ENCODE measurements at regions not wholly inside any gene's neighbourhood (a gene's known extent, or its start where the extent isn't known, plus 50 kb on each side); places are given as distances from the start of the nearest gene placed in this dataset.

DNA sequence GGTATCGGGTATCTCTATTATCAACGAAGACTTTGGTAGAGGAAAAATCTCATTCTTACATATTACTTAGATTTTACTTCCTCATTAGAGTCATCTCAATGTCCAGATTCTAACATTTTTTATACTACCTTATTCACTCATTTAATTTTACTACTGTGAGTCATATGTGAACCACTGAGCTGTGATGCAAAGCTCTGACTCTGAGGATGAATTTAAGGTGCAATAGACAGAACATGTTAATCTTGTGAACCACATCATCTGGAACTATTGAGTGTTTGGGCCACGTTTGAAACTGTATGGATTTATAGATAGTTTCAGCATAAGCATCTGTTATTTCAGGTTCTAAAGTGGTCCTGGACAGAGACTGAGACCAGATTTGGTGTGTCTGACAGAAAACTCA is 78.4 kb downstream of the PWWP3B start:
- no peak for TF ChIP-seq EZH2 (IDR thresholded peaks at IDR 0.05; ENCODE audit: borderline replicate concordance, low read depth, low read length, poor library complexity, severe bottlenecking)
- TF ChIP-seq, protein P1, sequence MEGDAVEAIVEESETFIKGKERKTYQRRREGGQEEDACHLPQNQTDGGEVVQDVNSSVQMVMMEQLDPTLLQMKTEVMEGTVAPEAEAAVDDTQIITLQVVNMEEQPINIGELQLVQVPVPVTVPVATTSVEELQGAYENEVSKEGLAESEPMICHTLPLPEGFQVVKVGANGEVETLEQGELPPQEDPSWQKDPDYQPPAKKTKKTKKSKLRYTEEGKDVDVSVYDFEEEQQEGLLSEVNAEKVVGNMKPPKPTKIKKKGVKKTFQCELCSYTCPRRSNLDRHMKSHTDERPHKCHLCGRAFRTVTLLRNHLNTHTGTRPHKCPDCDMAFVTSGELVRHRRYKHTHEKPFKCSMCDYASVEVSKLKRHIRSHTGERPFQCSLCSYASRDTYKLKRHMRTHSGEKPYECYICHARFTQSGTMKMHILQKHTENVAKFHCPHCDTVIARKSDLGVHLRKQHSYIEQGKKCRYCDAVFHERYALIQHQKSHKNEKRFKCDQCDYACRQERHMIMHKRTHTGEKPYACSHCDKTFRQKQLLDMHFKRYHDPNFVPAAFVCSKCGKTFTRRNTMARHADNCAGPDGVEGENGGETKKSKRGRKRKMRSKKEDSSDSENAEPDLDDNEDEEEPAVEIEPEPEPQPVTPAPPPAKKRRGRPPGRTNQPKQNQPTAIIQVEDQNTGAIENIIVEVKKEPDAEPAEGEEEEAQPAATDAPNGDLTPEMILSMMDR (conservative IDR thresholded peaks at IDR 0.05; ENCODE audit: low read depth, low read length): no peak

Data from A673 (cell line).